ENCODE measurements at regions not wholly inside any gene's neighbourhood (a gene's known extent, or its start where the extent isn't known, plus 50 kb on each side); places are given as distances from the start of the nearest gene placed in this dataset.

GRCh38 chr4:60345392-60345791 lies 854.7 kb upstream of the ADGRL3 start:
- TF ChIP-seq CTCF (IDR thresholded peaks at IDR 0.05; ENCODE audit: insufficient read depth, low read depth, low read length), result no peak
- no peak for TF ChIP-seq EZH2 (IDR thresholded peaks at IDR 0.05; ENCODE audit: insufficient read depth, low read length)

Data from astrocyte (in vitro differentiated cells and primary cell).